ENCODE measurements at regions not wholly inside any gene's neighbourhood (a gene's known extent, or its start where the extent isn't known, plus 50 kb on each side); places are given as distances from the start of the nearest gene placed in this dataset.
A peak's percentile ranks its signal among the peaks of the same experiment; 100 is the strongest.

DNA sequence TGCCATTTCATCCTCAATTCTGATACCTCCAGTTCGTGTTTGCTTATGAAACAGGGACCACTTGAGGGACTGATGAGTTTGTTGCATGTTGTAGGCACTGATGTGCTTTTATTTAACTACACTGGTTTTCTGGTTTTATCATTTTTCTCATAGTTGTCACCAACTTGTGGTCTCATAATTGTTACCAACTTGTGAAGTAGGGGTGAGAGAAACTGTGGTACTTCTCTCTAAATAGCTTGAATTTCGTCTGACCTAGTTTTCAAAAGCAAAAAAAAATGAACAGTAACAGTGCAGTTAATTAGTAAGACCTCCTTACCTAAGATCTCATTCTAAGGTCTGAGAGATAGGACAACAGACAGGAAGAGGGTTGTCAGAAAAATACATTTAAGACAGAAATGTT, 78.0 kb downstream of the ANXA2R start:
- 69 to 79% methylated on average over 2 of the region's 2 CpGs for WGBS, 2 donors

GRCh38 chr5:42960506-42960905, 79.6 kb downstream of the ANXA2R start:
- WGBS, 2 donors, result 48 to 71% methylated on average over 2 of the region's 2 CpGs
- no peaks in the 10 kb centered on the region for H3K27me3 ChIP-seq

More for the DNA sequence above, 78.0 kb downstream of the ANXA2R start:
- DNase-seq (ENCODE audit: low spot score in 2 of 2), result no peak
- no peaks in the 10 kb centered on the region for H3K27me3 ChIP-seq
- H3K36me3 ChIP-seq, result no peaks in the 10 kb centered on the region
- H3K4me1 ChIP-seq, result no peaks in the 10 kb centered on the region
- TF ChIP-seq POLR2A (IDR thresholded peaks at IDR 0.05) (no peak), EP300 (IDR thresholded peaks at IDR 0.05) (no peak)
- TF ChIP-seq, protein P1, sequence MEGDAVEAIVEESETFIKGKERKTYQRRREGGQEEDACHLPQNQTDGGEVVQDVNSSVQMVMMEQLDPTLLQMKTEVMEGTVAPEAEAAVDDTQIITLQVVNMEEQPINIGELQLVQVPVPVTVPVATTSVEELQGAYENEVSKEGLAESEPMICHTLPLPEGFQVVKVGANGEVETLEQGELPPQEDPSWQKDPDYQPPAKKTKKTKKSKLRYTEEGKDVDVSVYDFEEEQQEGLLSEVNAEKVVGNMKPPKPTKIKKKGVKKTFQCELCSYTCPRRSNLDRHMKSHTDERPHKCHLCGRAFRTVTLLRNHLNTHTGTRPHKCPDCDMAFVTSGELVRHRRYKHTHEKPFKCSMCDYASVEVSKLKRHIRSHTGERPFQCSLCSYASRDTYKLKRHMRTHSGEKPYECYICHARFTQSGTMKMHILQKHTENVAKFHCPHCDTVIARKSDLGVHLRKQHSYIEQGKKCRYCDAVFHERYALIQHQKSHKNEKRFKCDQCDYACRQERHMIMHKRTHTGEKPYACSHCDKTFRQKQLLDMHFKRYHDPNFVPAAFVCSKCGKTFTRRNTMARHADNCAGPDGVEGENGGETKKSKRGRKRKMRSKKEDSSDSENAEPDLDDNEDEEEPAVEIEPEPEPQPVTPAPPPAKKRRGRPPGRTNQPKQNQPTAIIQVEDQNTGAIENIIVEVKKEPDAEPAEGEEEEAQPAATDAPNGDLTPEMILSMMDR (IDR thresholded peaks at IDR 0.05), result no peak
- no peak overlapping the region for H3K27ac ChIP-seq
- no peaks in the 10 kb centered on the region for H3K9me3 ChIP-seq
- no peak overlapping the region for H3K4me3 ChIP-seq

DNA sequence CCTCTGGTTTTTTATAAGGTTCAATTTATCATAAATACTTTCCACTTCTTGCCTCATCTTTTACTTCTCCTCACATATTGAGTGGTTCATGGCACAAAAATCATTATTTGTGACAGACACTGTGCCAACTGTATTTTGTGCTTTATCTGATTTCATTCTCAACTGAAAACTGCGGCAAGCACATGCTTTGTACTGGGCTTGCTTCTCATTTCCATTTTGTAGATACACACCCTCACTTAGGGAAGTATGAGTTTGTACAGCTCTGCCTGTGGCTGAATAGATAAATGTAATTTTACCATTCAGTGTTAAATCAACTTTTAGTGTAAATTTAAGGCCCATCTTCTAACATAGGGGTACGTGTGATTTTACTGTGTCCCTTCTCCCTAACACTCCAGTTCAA, 83.6 kb downstream of the ANXA2R start:
- H3K27me3 ChIP-seq, result peaks cover 0 to 19% of the 10 kb centered on the region in 2 donors
- no peak for DNase-seq (ENCODE audit: low spot score in 2 of 2)
- no peak overlapping the region for H3K4me3 ChIP-seq
- no peak for TF ChIP-seq EP300 (IDR thresholded peaks at IDR 0.05)
- TF ChIP-seq POLR2A (IDR thresholded peaks at IDR 0.05), result no peak
- TF ChIP-seq, protein P1 (IDR thresholded peaks at IDR 0.05), result no peak
- peaks cover 0 to 21% (median 0%) of the 10 kb centered on the region in 4 donors for H3K4me1 ChIP-seq
- no peak overlapping the region for H3K27ac ChIP-seq
- H3K36me3 ChIP-seq, result no peaks in the 10 kb centered on the region
- peaks cover 0 to 22% (median 0%) of the 10 kb centered on the region in 4 donors for H3K9me3 ChIP-seq
- WGBS, 2 donors, result 85 to 89% methylated on average over 2 of the region's 2 CpGs

More at GRCh38 chr5:42960506-42960905, 79.6 kb downstream of the ANXA2R start:
- TF ChIP-seq POLR2A (IDR thresholded peaks at IDR 0.05), result no peak
- no peak for TF ChIP-seq EP300 (IDR thresholded peaks at IDR 0.05)
- TF ChIP-seq, protein P1 (IDR thresholded peaks at IDR 0.05), result no peak
- no peaks in the 10 kb centered on the region for H3K36me3 ChIP-seq
- no peaks in the 10 kb centered on the region for H3K9me3 ChIP-seq
- no peak for DNase-seq (ENCODE audit: low spot score in 2 of 2)
- H3K4me1 ChIP-seq, result no peaks in the 10 kb centered on the region
- no peak overlapping the region for H3K4me3 ChIP-seq
- no peak overlapping the region for H3K27ac ChIP-seq

GRCh38 chr5:42953041-42953440, 87.1 kb downstream of the ANXA2R start:
- TF ChIP-seq EP300 (IDR thresholded peaks at IDR 0.05), result no peak
- no peak for TF ChIP-seq POLR2A (IDR thresholded peaks at IDR 0.05)
- TF ChIP-seq, protein P1 (IDR thresholded peaks at IDR 0.05), result no peak
- WGBS, 2 donors, result 15 to 39% methylated on average over 15 of the region's 15 CpGs
- Histone ChIP-seq H3K4me3 (peak overlapping the region in 1 of 4 donors; percentile 58), H3K4me1 (peaks cover 0 to 52% (median 6%) of the 10 kb centered on the region in 4 donors), H3K27me3 (peaks cover 0 to 42% of the 10 kb centered on the region in 2 donors), H3K9me3 (peaks cover 0 to 22% (median 0%) of the 10 kb centered on the region in 4 donors), H3K27ac (no peak overlapping the region), H3K36me3 (no peaks in the 10 kb centered on the region)
- DNase-seq (ENCODE audit: low spot score in 2 of 2), result no peak

DNA sequence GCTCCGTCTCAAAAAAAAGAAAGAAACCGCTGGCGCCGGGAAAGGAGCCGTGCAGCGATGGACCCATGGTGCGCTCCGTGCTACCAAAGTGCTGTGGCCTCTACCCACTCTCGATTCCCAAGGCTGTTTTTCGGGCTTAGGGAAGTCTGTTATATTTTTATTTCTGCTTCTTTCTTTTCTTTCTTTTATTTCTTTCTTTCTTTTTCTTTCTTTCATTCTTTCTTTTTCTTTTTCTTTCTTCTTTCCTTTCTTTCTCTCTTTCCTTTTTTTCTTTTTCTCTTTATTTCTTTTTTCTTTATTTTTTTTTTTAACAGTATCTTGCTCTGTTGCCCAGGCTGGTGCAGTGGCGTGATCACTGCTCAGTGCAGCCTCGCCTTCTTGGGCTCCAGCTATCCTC, 87.5 kb downstream of the ANXA2R start:
- peak overlapping the region; percentile 50 to 66 (median 60) for H3K4me3 ChIP-seq
- peaks cover 0 to 22% (median 0%) of the 10 kb centered on the region in 4 donors for H3K9me3 ChIP-seq
- H3K4me1 ChIP-seq, result peaks cover 0 to 52% (median 6%) of the 10 kb centered on the region in 4 donors
- DNase-seq (ENCODE audit: low spot score in 2 of 2), result no peak
- 21 to 27% methylated on average over 12 of the region's 12 CpGs for WGBS, 2 donors
- H3K27me3 ChIP-seq, result peaks cover 0 to 42% of the 10 kb centered on the region in 2 donors
- TF ChIP-seq POLR2A (IDR thresholded peaks at IDR 0.05), result no peak
- no peak for TF ChIP-seq EP300 (IDR thresholded peaks at IDR 0.05)
- TF ChIP-seq, protein P1 (IDR thresholded peaks at IDR 0.05), result no peak
- peak overlapping the region in 2 of 4 donors; percentile 93 to 96 for H3K27ac ChIP-seq
- H3K36me3 ChIP-seq, result no peaks in the 10 kb centered on the region
